Tibial nerve (tissue), 4 donors: ENCODE measurements at regions not wholly inside any gene's neighbourhood (a gene's known extent, or its start where the extent isn't known, plus 50 kb on each side); places are given as distances from the start of the nearest gene placed in this dataset.

Experiments used
- DNase-seq, 2 donors: peaks; one replicate each; pipeline ENCODE4 v3.0.0-alpha.2; 2019; ENCODE audit warnings: low spot score in 2 of 2
- H3K27ac ChIP-seq, 4 donors: fragments of 200-600 bp; sonication (generic) in 3 of 4; one replicate each; pipeline ENCODE4 v1.5.1; 2017 to 2019; ENCODE audit warnings: mild to moderate bottlenecking in 1 of 4
- H3K27me3 ChIP-seq, 2 donors: fragments of 200-600 bp; sonication (generic) in 1 of 2; one replicate each; pipeline versions ENCODE4 v1.5.1 to v1.6.0; 2017 to 2019
- H3K36me3 ChIP-seq, 3 donors: fragments of 200-600 bp; sonication (generic); one replicate each; pipeline ENCODE4 v1.5.1; 2018 to 2019
- H3K4me1 ChIP-seq, 4 donors: fragments of 200-600 bp; sonication (generic) in 3 of 4; one replicate each; pipeline ENCODE4 v1.5.1; 2017 to 2019
- H3K4me3 ChIP-seq, 4 donors: fragments of 200-600 bp; sonication (generic) in 3 of 4; one replicate each; pipeline ENCODE4 v1.5.1; 2017 to 2019; ENCODE audit warnings: mild to moderate bottlenecking in 1 of 4, moderate library complexity in 1 of 4
- H3K9me3 ChIP-seq, 4 donors: fragments of 200-600 bp; sonication (generic) in 3 of 4; one replicate each; pipeline ENCODE4 v1.5.1; 2017 to 2019
- EP300 ChIP-seq, 2 donors: sonication (generic); formaldehyde crosslinking; IDR thresholded peaks; one replicate each; pipeline ENCODE4 v1.6.1; 2017; ENCODE audit warnings: antibody characterized with exemption in 2 of 2, mild to moderate bottlenecking in 1 of 2
- POLR2A ChIP-seq, 2 donors: fragments of 450-650 bp; IDR thresholded peaks; one replicate each; pipeline ENCODE4 v1.6.1; 2017; ENCODE audit warnings: antibody characterized with exemption in 2 of 2, mild to moderate bottlenecking in 2 of 2, moderate library complexity in 2 of 2
- WGBS, 2 donors: methylation state at CpG; one replicate each; pipeline ENCODE4 v1.1.5; 2018; 5-methylcytosine and 5-hydroxymethylcytosine counted together
- TF ChIP-seq, protein P1 (sequence below), 5 experiments: fragments of 200-600 bp in 3 of 5; fragments of 450-650 bp in 2 of 5; sonication (generic) in 3 of 5; IDR thresholded peaks; one replicate each; pipeline ENCODE4 v1.5.1; 2016 to 2019; ENCODE audit warnings: antibody characterized with exemption in 5 of 5, mild to moderate bottlenecking in 3 of 5, moderate library complexity in 2 of 5

DNA sequence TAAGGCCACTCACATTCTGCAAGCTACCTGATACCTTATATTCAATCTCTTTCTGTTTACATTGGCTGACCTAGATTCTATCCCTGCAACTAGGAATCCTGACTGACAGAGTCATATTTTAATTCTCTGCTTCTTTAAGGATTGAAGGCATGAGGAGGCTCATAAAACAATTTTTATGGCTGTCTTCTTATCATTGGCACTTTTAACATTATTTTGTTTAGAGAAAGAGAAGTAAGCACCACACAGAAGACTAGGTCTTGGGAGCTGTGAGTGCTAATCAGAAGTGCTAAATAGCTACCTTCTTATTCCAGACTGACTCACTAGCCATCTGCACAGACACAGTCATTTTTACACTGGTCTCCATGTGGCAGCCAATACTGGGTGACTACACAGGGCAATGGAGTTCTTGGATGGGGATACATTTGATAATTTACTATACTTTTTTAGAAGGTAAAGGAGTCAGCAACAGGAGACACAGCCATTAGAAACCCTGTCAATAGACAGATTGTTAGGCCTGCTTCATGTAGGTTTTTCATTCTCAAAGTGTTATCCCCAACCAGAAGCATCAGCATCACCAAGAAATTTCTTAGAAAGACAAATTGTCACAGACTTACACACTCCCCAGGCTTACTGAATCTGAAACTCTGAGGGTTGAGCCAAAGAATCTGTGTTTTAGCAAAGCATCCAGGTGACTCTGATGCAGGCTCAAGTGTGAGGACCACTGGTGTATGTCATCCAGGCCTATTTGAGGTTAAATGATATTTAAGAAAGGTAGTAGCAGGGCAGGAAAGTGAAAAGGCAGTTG, 214.1 kb downstream of the DUSP6 start:
- DNase-seq = no peak
- no peaks in the 10 kb centered on the region for H3K9me3 ChIP-seq
- no peak for TF ChIP-seq POLR2A (IDR thresholded peaks at IDR 0.05)
- TF ChIP-seq, protein P1, sequence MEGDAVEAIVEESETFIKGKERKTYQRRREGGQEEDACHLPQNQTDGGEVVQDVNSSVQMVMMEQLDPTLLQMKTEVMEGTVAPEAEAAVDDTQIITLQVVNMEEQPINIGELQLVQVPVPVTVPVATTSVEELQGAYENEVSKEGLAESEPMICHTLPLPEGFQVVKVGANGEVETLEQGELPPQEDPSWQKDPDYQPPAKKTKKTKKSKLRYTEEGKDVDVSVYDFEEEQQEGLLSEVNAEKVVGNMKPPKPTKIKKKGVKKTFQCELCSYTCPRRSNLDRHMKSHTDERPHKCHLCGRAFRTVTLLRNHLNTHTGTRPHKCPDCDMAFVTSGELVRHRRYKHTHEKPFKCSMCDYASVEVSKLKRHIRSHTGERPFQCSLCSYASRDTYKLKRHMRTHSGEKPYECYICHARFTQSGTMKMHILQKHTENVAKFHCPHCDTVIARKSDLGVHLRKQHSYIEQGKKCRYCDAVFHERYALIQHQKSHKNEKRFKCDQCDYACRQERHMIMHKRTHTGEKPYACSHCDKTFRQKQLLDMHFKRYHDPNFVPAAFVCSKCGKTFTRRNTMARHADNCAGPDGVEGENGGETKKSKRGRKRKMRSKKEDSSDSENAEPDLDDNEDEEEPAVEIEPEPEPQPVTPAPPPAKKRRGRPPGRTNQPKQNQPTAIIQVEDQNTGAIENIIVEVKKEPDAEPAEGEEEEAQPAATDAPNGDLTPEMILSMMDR (IDR thresholded peaks at IDR 0.05) = no peak
- no peak for TF ChIP-seq EP300 (IDR thresholded peaks at IDR 0.05)
- H3K4me3 ChIP-seq = no peak overlapping the region
- no peaks in the 10 kb centered on the region for H3K36me3 ChIP-seq
- no peak overlapping the region for H3K27ac ChIP-seq
- H3K27me3 ChIP-seq = no peaks in the 10 kb centered on the region
- H3K4me1 ChIP-seq = no peaks in the 10 kb centered on the region

DNA sequence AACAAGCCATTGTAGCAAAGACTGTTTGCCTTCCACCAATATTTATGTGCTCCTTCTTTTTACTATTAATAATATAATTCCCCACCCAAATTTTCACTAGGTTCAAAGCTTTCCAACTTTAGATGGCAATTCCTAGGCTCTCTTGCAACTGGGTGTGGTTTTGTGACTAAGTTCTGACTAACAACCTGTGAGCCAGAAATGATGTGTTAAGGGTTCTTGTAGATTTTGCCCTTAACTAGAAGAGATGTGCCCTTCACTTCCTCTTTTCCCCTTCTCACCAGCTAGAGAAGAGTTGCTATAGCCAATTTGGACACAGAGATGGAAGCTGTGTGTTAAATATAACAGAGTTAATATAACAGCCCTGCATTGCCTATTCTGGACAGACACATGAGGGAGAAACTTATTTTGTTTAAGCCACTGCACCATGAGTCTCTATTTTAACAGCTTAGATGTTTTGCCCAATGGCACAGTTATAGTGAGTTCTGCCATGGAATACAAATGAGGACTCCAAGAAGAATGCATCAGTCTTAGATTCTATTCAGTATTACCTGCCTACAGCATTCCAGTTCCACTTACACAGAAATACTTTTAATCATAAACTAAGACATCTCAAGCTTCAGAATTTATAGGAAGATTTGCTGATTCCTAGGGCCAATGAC, 216.2 kb downstream of the DUSP6 start:
- Histone ChIP-seq H3K9me3 (no peaks in the 10 kb centered on the region), H3K27me3 (no peaks in the 10 kb centered on the region), H3K36me3 (no peaks in the 10 kb centered on the region), H3K4me3 (no peak overlapping the region), H3K27ac (no peak overlapping the region), H3K4me1 (no peaks in the 10 kb centered on the region)
- DNase-seq = no peak
- no peak for TF ChIP-seq POLR2A (IDR thresholded peaks at IDR 0.05)
- TF ChIP-seq EP300 (IDR thresholded peaks at IDR 0.05) = no peak
- TF ChIP-seq, protein P1 (IDR thresholded peaks at IDR 0.05) = no peak

GRCh38 chr12:89134213-89134770, 218.0 kb downstream of the DUSP6 start:
- DNase-seq = no peak
- no peaks in the 10 kb centered on the region for H3K27me3 ChIP-seq
- TF ChIP-seq POLR2A (IDR thresholded peaks at IDR 0.05) (no peak), EP300 (IDR thresholded peaks at IDR 0.05) (no peak)
- TF ChIP-seq, protein P1 (IDR thresholded peaks at IDR 0.05) = no peak
- 51 to 57% methylated on average over 3 of the region's 3 CpGs for WGBS, 2 donors
- H3K36me3 ChIP-seq = no peaks in the 10 kb centered on the region
- H3K4me3 ChIP-seq = no peak overlapping the region
- no peaks in the 10 kb centered on the region for H3K9me3 ChIP-seq
- H3K4me1 ChIP-seq = no peaks in the 10 kb centered on the region
- H3K27ac ChIP-seq = no peak overlapping the region

DNA sequence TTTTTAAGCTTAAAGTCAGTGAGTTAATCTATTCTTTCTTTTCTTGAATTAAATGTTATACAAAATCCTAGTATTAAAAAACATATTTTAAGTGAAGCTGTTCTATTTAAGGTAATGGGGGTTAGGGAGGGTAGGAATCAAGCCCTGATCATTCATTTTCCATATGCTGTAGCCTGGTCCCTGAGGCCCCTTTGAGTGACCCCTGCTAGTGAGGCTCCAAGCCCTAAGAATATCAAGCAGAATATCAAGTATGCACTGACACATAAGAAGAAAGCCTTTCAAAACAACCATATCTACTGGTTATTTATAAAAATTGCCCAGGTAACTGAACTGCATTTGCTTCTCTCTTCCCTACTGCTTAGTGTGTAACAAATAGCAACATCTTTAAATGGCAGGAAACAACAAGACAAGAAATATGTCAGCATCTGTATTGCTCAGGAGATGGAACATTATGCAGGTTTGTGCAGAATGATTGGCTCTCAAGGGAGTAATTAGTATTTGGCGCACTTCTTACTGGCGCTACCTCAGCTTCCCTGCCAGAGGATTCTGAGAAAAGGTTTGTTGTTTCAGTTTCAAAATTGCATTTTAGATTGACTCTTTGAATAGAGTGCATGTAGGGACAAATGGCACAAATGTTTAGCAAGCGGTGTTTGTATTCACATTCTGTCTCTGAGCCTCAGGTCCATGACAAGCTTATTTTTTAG, 223.0 kb downstream of the DUSP6 start:
- no peak overlapping the region for H3K4me3 ChIP-seq
- no peaks in the 10 kb centered on the region for H3K9me3 ChIP-seq
- TF ChIP-seq EP300 (IDR thresholded peaks at IDR 0.05) = no peak
- no peak for TF ChIP-seq POLR2A (IDR thresholded peaks at IDR 0.05)
- TF ChIP-seq, protein P1 (IDR thresholded peaks at IDR 0.05) = no peak
- no peak for DNase-seq
- H3K27me3 ChIP-seq = no peaks in the 10 kb centered on the region
- no peaks in the 10 kb centered on the region for H3K36me3 ChIP-seq
- WGBS, 2 donors = 71 to 85% methylated on average over 3 of the region's 3 CpGs
- no peak overlapping the region for H3K27ac ChIP-seq
- H3K4me1 ChIP-seq = no peaks in the 10 kb centered on the region
